ENCODE measurements at regions not wholly inside any gene's neighbourhood (a gene's known extent, or its start where the extent isn't known, plus 50 kb on each side); places are given as distances from the start of the nearest gene placed in this dataset.

DNA sequence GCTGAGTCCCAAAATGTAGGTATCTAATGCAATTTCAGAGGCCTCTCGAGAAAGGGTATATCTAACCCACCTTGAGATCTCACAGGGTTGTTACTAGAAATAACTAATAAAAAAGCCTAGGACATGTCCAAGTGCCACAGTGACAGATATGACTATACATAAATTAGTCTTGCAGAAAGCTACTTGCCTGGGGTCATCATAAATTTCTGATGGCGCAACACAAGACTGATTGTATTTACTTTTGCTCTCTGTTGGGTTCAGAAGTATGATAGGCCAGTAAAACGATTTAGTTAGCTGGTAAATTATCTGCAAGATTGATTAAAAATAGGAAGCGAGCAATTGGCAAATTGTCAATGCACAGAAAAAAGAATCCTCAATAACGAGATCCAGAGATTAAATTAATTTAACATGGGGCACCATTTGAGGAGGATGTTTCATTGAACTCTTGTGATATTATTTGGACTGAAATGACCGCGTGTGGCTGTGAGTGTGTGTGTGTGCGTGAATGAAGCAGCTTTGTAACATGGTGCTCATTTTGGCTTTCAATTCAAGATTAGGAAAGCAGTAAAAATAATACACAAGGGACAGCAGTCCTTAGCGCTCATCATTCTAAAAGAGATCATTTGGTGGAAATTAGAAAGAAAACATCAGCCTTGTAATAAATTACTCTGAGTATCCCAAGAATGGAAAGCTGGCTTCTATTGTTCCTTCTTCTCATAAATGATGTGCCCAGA, 157.4 kb upstream of the ZFHX3 start:
- H3K9me3 ChIP-seq (ENCODE audit: control insufficient read depth, insufficient read depth, low read length): no peaks in the 10 kb centered on the region; the same call in 1 of the 2 replicates
- H3K36me3 ChIP-seq (ENCODE audit: insufficient read depth, low read length): no peaks in the 10 kb centered on the region
- no peak overlapping the region for H3K9ac ChIP-seq (ENCODE audit: low read depth, low read length)
- no peaks in the 10 kb centered on the region for H3K4me1 ChIP-seq (ENCODE audit: insufficient read depth, low read length)

DNA sequence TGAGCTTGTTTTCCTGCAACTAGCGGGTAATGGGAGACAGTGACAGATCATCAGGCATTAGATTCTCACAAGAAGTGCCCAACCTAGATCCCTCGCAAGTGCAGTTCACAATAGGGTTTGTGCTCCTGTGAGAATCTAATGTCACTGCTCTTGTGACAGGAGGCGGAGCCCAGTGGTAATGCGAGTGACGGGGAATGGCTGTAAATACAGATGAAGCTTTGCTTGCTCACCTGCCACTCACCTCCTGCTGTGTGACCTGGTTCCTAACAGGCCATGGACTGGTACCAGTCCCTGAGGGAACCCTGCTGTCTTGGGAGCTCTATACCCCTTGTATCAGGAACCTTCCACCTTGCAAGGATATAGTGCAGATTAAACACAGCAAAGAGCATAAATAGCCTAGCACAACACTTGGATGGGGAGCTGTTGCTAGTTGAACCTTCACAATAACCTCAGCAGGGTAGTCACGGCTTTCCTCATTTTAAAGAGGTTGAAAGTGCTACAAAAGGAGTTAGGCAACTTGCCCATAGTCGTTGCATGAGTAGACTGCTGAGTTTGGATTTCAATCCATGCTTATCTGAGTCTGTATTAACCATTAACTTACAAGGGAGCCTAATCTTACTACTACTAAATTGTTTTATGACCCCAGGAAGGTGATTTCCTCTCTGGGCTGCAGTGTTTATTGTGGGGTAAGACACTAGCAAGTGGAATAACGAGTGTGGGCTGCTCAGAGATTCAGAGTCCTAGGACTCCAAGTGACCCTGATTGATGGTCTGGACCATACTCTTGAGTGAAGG, 156.6 kb upstream of the ZFHX3 start:
- Histone ChIP-seq H3K9me3 (ENCODE audit: control insufficient read depth, insufficient read depth, low read length) (no peaks in the 10 kb centered on the region; the same call in 1 of the 2 replicates), H3K9ac (ENCODE audit: low read depth, low read length) (no peak overlapping the region), H3K4me1 (ENCODE audit: insufficient read depth, low read length) (no peaks in the 10 kb centered on the region), H3K36me3 (ENCODE audit: insufficient read depth, low read length) (no peaks in the 10 kb centered on the region)

DNA sequence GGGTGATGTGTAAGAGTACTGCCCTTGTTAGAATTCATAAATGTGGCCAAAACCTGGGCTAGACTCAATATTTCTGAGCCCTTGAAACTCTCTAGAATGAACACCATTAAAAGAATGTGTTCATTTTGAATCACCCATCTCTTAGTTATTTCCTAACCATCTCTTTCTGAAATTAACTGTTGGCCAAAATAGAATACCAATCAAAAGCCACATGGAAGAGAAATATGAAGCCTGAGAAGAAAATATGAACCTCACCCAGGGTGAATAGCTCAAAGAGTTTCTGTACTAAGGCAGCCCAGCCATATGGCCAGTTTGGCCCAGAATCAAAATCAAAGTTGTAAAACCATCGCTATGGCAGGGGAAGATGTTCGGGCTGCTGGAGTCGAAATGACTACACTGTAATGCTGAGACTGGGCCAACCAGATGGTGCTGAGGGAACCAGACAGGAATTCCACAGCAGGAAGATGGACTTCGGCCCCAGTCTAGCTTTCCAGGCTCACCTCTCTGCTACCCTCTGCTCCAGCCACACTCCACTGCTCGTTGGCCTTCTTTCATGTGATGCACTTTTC, 154.3 kb upstream of the ZFHX3 start:
- H3K9ac ChIP-seq (ENCODE audit: low read depth, low read length): no peak overlapping the region
- no peaks in the 10 kb centered on the region for H3K9me3 ChIP-seq (ENCODE audit: control insufficient read depth, insufficient read depth, low read length)

DNA sequence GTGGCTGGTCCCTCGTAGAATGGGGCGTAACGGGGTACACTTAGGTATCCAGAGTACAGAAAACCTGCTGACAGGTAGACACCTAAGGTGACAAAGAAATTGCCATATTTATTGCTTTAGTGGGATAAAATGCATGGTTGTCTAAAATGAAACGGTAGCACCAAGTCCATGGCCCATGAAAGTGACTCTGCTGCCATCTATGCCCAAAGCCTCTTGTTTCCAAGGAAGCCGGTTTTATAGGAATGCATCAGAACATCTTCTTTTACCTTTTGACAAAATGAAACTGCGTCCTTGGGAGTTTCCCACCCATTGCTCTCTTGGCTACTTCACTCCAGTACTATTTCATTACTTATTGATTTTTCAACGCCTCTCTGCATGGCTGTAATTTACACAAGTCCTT, 151.3 kb upstream of the ZFHX3 start:
- no peaks in the 10 kb centered on the region for H3K4me1 ChIP-seq (ENCODE audit: insufficient read depth, low read length)
- no peak overlapping the region for H3K9ac ChIP-seq (ENCODE audit: low read depth, low read length)
- no peaks in the 10 kb centered on the region for H3K9me3 ChIP-seq (ENCODE audit: control insufficient read depth, insufficient read depth, low read length)
- H3K36me3 ChIP-seq (ENCODE audit: insufficient read depth, low read length): no peaks in the 10 kb centered on the region

More for the DNA sequence above, 154.3 kb upstream of the ZFHX3 start:
- no peaks in the 10 kb centered on the region for H3K36me3 ChIP-seq (ENCODE audit: insufficient read depth, low read length)
- no peaks in the 10 kb centered on the region for H3K4me1 ChIP-seq (ENCODE audit: insufficient read depth, low read length)

DNA sequence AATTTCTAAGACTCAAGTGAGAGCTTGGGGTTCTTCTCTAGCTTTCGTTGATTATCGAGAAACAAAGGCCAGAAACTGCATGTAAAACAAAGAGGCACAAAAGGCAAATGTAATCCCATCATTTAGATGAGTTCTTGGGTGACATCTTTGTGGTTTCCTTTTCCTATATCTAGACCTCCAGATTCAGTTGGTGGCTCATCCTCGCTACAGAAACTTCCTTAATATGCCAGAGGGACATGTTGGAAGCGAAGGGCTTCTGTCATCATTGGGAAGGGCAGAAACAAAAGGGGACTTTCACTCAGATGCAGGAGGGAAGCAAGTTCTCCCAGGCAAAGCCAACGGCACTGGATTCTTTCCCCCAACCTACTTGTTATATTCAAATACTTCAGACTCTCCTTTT, 150.6 kb upstream of the ZFHX3 start:
- Histone ChIP-seq H3K36me3 (ENCODE audit: insufficient read depth, low read length) (no peaks in the 10 kb centered on the region), H3K9ac (ENCODE audit: low read depth, low read length) (no peak overlapping the region), H3K4me1 (ENCODE audit: insufficient read depth, low read length) (no peaks in the 10 kb centered on the region), H3K9me3 (ENCODE audit: control insufficient read depth, insufficient read depth, low read length) (no peaks in the 10 kb centered on the region)

DNA sequence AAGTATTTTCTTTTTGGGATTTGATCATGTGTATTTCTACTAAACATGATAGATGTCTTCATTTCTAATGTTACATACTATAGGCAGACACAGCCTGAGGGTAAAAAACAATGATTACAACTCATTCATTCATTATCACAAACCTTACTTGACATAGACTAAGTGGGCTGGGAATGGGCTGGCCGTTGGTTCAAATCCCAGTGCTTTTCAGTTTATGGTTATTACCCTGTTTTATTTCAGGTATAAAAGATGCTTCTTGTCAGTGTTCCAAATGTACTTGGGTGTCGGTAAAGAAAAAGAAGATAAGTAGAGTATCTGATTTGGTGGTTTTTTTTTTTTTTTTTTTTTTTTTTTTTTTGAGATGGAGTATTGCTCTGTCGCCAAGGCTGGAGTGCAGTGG, 149.7 kb upstream of the ZFHX3 start:
- Histone ChIP-seq H3K36me3 (ENCODE audit: insufficient read depth, low read length) (no peaks in the 10 kb centered on the region), H3K9ac (ENCODE audit: low read depth, low read length) (no peak overlapping the region), H3K9me3 (ENCODE audit: control insufficient read depth, insufficient read depth, low read length) (no peaks in the 10 kb centered on the region), H3K4me1 (ENCODE audit: insufficient read depth, low read length) (no peaks in the 10 kb centered on the region)

DNA sequence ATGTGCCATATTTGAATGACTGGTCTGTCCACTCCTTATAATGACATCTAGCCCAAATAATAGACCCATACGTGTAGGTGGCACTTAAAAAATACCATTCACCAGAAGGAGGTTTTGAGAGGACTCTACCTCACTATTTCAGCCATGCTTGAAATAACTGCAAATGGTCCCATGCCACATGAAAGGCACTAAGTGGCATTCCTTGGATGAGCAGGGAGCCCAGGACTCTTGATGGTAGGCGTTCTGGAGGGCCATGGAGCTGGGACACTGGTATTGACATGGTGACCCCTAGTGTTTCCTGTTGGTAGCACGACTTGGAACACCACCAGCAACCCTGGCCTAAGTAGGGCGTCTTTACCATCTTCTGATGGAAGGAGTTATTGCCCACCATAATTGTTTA, 148.7 kb upstream of the ZFHX3 start:
- H3K36me3 ChIP-seq (ENCODE audit: insufficient read depth, low read length): no peaks in the 10 kb centered on the region
- H3K9ac ChIP-seq (ENCODE audit: low read depth, low read length): no peak overlapping the region
- no peaks in the 10 kb centered on the region for H3K4me1 ChIP-seq (ENCODE audit: insufficient read depth, low read length)
- H3K9me3 ChIP-seq (ENCODE audit: control insufficient read depth, insufficient read depth, low read length): no peaks in the 10 kb centered on the region

DNA sequence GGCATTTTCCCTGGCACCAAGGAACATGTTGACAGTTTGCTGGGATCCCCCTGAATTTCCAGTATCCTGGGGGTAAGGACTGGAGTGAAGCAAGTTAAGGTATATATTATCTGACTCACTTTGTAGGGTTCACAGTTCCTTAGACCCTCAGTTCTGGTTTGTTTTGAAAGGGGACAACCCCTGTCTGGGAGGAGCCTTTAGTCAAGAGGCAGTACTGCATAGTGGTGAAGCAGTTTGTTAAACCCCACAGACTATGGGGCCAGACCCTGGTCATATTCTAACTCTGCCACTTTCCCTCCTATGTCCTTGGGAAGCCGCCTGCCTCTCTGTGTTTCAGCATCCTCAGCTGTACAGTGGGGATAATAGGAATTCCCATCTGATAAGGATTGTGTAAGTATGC, 145.5 kb upstream of the ZFHX3 start:
- Histone ChIP-seq H3K9me3 (ENCODE audit: control insufficient read depth, insufficient read depth, low read length) (no peaks in the 10 kb centered on the region), H3K4me1 (ENCODE audit: insufficient read depth, low read length) (no peaks in the 10 kb centered on the region), H3K9ac (ENCODE audit: low read depth, low read length) (no peak overlapping the region), H3K36me3 (ENCODE audit: insufficient read depth, low read length) (no peaks in the 10 kb centered on the region)

DNA sequence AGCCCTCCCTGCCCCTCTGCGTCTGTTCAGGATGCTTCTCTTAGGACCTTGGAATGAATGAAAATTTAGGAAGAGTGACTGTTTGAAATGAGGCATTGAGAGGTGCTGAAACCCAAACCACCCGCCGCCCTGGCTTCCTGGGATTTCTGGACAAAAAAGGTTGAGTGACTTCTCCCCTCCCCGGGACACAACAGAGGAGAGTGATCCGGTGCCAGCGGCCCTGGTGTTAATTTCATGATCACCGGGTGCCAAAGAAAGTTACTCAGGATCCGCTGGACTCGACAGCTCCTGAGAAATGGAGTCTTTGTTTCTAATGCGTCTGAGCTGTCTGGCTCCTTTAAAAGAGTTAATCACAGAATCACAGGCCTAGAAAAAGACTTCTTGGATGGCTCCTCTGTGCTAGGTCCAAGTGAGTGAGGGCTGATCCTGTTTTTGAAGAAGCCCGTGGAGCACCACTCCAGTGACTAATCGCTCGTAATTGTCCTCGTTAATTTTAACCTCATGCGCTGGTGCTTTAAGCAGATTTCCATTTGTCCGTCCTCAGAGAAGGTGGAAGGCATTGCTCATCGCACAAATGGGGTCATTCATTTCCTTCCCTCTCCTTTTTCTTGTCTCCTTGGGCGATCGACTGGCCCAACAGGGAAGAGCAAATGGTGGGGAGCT, 144.4 kb upstream of the ZFHX3 start:
- Histone ChIP-seq H3K36me3 (ENCODE audit: insufficient read depth, low read length) (no peaks in the 10 kb centered on the region), H3K9ac (ENCODE audit: low read depth, low read length) (no peak overlapping the region), H3K4me1 (ENCODE audit: insufficient read depth, low read length) (no peaks in the 10 kb centered on the region), H3K9me3 (ENCODE audit: control insufficient read depth, insufficient read depth, low read length) (no peaks in the 10 kb centered on the region)

DNA sequence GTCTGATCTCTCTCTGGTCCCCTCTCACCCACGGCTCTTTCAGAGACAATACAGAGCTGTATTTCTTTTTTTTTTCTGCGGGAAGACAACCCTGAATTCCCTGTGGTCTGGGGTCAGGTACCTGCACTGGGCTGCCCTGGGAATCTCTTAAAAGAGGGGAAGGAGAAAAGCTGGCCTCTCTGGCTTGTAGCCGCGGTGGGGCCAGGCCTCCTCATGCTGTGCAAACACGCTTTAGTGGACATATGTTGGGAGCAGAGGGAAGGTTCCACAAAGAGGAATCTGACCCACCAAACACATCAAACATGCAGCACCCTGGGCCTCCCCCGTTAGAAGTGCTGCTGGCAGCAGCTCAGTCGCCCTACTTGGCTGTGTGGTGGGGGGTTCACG, 143.7 kb upstream of the ZFHX3 start:
- H3K36me3 ChIP-seq (ENCODE audit: insufficient read depth, low read length): no peaks in the 10 kb centered on the region
- no peaks in the 10 kb centered on the region for H3K9me3 ChIP-seq (ENCODE audit: control insufficient read depth, insufficient read depth, low read length)
- H3K9ac ChIP-seq (ENCODE audit: low read depth, low read length): no peak overlapping the region
- no peaks in the 10 kb centered on the region for H3K4me1 ChIP-seq (ENCODE audit: insufficient read depth, low read length)

DNA sequence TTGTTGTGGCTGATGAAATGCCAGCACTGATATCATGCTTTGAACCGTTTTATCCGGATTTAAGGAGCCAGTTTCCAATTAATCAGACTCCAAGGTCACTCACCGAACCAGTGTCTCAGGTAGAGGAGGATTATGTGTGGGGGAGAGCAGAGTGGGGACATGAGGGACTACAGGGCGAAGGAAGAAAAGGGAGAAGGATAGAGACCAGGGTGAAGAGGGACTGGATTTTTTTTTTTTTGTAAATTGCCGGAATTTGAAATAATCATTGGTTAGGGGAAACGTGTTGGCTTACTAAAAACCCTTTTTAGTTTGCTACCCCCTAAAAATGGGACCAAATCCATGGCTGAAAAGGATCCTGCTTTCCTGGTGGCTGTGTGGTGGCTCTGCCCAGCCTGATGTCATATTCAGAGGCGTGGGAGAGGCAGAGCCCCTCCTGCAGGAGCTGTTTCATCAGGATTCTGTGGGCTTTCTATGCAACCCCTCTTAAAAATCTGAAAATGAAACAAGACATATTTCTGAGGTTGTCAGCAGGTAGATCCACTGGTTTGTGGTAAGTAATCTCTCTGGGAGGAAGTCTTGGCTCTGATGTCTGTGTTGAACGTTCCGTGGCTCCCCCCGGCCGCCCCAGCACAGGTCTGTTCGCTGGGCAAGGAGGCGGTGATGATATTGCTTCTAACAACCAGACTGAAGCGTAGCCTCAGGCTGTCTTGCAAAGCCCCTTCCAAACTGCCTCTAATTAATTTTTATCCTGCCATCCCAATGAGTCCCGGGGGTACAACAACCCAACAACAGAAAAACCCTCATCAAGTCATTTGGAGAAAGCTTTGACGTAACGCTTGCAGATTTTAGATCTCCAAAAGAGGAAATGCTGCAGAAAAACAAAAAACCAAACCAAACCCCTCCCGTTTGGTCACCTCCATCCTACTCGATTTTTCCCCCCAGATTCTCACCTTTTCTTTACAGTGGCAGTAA, 143.0 kb upstream of the ZFHX3 start:
- no peaks in the 10 kb centered on the region for H3K36me3 ChIP-seq (ENCODE audit: insufficient read depth, low read length)
- H3K9me3 ChIP-seq (ENCODE audit: control insufficient read depth, insufficient read depth, low read length): no peaks in the 10 kb centered on the region
- no peaks in the 10 kb centered on the region for H3K4me1 ChIP-seq (ENCODE audit: insufficient read depth, low read length)
- no peak overlapping the region for H3K9ac ChIP-seq (ENCODE audit: low read depth, low read length)

DNA sequence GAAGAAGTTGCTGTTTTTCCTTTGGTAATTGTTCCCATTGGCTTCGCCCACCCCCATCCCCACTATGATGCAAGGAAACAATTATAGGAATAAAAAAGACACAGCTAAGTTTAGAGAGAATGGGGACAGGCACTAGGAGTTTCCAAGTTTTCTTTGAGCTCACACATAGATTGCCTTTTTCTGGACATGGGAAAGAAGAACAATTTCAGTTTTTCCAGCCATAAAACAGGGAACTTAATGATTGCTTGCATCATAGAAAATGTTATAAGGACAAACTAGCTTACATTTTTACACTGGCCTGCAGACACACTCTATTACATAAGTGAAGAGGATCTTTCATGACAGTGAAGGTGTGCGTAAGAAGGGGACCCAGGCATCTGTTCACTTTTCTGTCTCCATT, 142.3 kb upstream of the ZFHX3 start:
- Histone ChIP-seq H3K4me1 (ENCODE audit: insufficient read depth, low read length) (no peaks in the 10 kb centered on the region), H3K36me3 (ENCODE audit: insufficient read depth, low read length) (no peaks in the 10 kb centered on the region), H3K9ac (ENCODE audit: low read depth, low read length) (no peak overlapping the region), H3K9me3 (ENCODE audit: control insufficient read depth, insufficient read depth, low read length) (no peaks in the 10 kb centered on the region)

DNA sequence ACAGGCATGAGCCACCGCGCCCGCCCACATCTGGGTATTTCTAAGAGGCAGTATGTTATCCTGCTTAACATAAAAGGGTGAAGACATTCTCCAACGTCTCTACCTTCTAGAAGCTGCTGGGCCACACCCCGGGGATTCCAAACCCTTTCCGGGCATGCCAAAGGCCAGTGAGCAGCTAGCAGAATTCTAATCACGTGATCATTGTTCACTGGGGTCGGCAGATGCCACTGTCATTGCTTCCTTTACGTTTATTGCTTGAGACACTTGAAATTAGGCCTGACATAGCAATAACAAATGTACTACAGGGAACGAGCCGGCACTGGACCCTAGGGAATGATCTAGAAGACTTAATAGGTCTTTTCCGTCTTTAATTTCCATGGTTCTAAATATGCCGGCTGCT, 141.2 kb upstream of the ZFHX3 start:
- Histone ChIP-seq H3K9ac (ENCODE audit: low read depth, low read length) (no peak overlapping the region), H3K9me3 (ENCODE audit: control insufficient read depth, insufficient read depth, low read length) (no peaks in the 10 kb centered on the region), H3K36me3 (ENCODE audit: insufficient read depth, low read length) (no peaks in the 10 kb centered on the region), H3K4me1 (ENCODE audit: insufficient read depth, low read length) (0 out of 2 replicates have a peak, but pooled peaks cover 2% of the 10 kb centered on the region)
